ENCODE measurements at regions not wholly inside any gene's neighbourhood (a gene's known extent, or its start where the extent isn't known, plus 50 kb on each side); places are given as distances from the start of the nearest gene placed in this dataset.

GRCh38 chr14:44010071-44010470 lies 497.0 kb downstream of the FSCB start:
- no peak for DNase-seq
- H3K36me3 Mint-ChIP-seq = no peaks in the 10 kb centered on the region
- no peaks in the 10 kb centered on the region for H3K27me3 Mint-ChIP-seq
- peaks cover 14% of the 10 kb centered on the region for H3K9me3 Mint-ChIP-seq
- no peak overlapping the region for H3K4me3 Mint-ChIP-seq
- intact Hi-C loops (cut with micrococcal nuclease) = no loop called here
- ChIA-PET POLR2A (no interaction called here), CTCF (no interaction called here)
- H3K4me1 Mint-ChIP-seq (ENCODE audit: low read depth) = no peaks in the 10 kb centered on the region
- no peak overlapping the region for H3K27ac Mint-ChIP-seq

- intact Hi-C loops (cut with micrococcal nuclease) = no loop called here
- no peak overlapping the region for H3K27ac Mint-ChIP-seq
- no peaks in the 10 kb centered on the region for H3K4me1 Mint-ChIP-seq (ENCODE audit: low read depth)
- peaks cover 16% of the 10 kb centered on the region for H3K9me3 Mint-ChIP-seq
- H3K36me3 Mint-ChIP-seq = no peaks in the 10 kb centered on the region
- ChIA-PET POLR2A (no interaction called here), CTCF (no interaction called here)
- DNase-seq = no peak
- H3K4me3 Mint-ChIP-seq = no peak overlapping the region
- H3K27me3 Mint-ChIP-seq = no peaks in the 10 kb centered on the region
These were observed 497.4 kb downstream of the FSCB start for GRCh38 chr14:44009642-44010041.

DNA sequence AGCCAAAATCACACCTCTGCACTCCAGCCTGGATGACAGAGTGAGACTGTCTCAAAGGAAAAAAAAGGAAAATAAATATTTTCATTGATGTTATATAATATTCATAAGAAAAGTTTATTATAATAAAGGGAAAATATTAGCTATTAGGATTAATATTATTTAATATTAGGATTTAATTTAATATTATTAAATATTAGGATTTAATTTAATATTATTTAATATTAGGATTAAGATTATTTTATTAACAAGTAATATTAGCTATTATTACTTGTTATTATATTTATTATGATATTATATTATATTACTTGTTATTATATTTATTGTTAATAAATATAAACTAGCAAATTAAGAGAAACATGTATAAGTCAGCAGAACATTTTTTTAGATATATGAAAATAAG lies 518.1 kb downstream of the FSCB start:
- intact Hi-C loops (cut with micrococcal nuclease) = no loop called here
- Mint-ChIP-seq H3K36me3 (no peaks in the 10 kb centered on the region), H3K27ac (no peak overlapping the region), H3K4me1 (ENCODE audit: low read depth) (no peaks in the 10 kb centered on the region), H3K27me3 (no peaks in the 10 kb centered on the region), H3K9me3 (peaks cover 13% of the 10 kb centered on the region), H3K4me3 (no peak overlapping the region)
- CTCF ChIA-PET = no interaction called here
- DNase-seq = no peak
- POLR2A ChIA-PET = no interaction called here

DNA sequence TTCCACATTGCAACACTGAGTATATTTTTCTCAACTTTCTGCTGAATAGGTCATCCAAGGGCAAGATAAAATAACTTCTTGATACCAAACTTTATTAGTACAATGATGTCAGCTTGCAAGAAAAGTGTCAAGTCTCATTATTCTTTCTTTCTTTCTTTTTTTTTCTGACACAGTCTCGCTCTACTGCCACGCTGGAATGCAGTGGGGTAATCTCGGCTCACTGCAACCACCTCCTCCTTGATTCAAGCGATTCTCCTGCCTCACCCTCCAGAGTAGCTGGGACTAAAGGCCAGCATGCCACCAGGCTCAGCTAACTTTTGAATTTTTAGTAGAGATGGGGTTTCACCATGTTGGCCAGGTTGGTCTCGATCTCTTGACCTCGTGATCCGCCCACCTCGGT lies 523.4 kb downstream of the FSCB start:
- Mint-ChIP-seq H3K36me3 (no peaks in the 10 kb centered on the region), H3K27ac (no peak overlapping the region), H3K9me3 (peaks cover 6% of the 10 kb centered on the region), H3K4me3 (no peak overlapping the region), H3K4me1 (ENCODE audit: low read depth) (no peaks in the 10 kb centered on the region), H3K27me3 (no peaks in the 10 kb centered on the region)
- intact Hi-C loops (cut with micrococcal nuclease) = no loop called here
- POLR2A ChIA-PET = no interaction called here
- CTCF ChIA-PET = interaction anchor here (0.6 kb wide), 1 partner anchor 747 kb away, joined by 3 read pairs; no protein-coding TSS in a partner anchor
- no peak for DNase-seq

DNA sequence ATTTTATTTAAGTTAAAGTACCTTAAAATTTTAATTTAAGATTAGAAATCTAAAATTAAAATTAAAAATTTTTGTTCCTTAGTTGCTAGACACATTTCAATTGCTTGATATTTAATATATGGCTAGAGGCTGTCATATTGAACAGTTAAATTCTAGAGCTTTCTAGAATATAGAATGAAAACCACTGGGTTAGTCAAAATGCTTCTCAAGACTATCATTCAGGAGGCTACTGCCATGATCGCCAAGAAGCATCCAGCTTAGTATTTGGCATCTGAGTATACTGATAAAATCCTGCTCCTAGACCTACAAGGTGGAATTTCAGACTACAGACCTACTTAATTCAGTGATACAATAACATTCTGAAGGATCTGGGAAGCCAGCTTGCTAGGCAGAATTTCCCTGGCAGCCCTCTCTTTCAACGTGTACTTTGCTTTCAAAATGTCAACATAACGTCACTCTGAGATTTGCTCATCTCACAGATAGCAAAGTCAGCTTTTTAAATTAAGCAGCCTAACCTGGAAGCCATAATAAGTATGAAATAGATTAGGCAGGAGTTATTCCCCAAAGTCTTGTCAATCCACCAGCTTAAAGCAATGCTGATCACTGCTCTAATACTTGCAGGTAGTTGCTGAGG lies 525.8 kb downstream of the FSCB start:
- CTCF ChIA-PET = no interaction called here
- intact Hi-C loops (cut with micrococcal nuclease) = no loop called here
- Mint-ChIP-seq H3K27ac (no peak overlapping the region), H3K4me1 (ENCODE audit: low read depth) (no peaks in the 10 kb centered on the region), H3K36me3 (no peaks in the 10 kb centered on the region), H3K9me3 (peaks cover 6% of the 10 kb centered on the region), H3K4me3 (no peak overlapping the region), H3K27me3 (no peaks in the 10 kb centered on the region)
- DNase-seq = no peak
- POLR2A ChIA-PET = no interaction called here

- Mint-ChIP-seq H3K9me3 (peaks cover 14% of the 10 kb centered on the region), H3K4me1 (ENCODE audit: low read depth) (no peaks in the 10 kb centered on the region), H3K27ac (no peak overlapping the region), H3K27me3 (no peaks in the 10 kb centered on the region), H3K36me3 (no peaks in the 10 kb centered on the region), H3K4me3 (no peak overlapping the region)
- no peak for DNase-seq
- ChIA-PET POLR2A (no interaction called here), CTCF (no interaction called here)
- intact Hi-C loops (cut with micrococcal nuclease) = no loop called here
These were observed 550.3 kb downstream of the FSCB start for GRCh38 chr14:43956741-43957140.

- ChIA-PET CTCF (no interaction called here), POLR2A (no interaction called here)
- Mint-ChIP-seq H3K27ac (no peak overlapping the region), H3K4me1 (ENCODE audit: low read depth) (no peaks in the 10 kb centered on the region), H3K4me3 (no peak overlapping the region), H3K9me3 (peaks cover 3% of the 10 kb centered on the region), H3K27me3 (no peaks in the 10 kb centered on the region), H3K36me3 (no peaks in the 10 kb centered on the region)
- no peak for DNase-seq
- intact Hi-C loops (cut with micrococcal nuclease) = no loop called here
These were observed 557.7 kb downstream of the FSCB start for GRCh38 chr14:43949400-43949799.

DNA sequence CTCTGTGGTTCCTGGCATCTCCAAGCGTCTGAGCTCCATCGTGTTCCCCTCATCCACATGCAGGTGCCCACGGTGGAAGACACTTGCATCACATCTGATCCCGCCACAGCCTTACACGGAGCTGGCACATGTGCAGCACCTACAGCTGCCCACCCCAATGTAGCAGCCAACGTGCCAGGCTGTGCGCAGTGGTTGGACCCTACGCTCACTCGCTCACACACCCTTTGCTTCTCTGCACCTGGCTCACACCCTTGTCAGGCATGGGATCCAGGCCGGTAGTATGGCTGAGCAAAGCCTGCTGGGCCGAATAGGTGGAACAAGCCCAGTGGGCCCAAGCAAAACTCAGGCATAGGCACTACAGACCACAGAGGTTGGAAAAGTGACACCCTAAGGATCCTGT lies 567.2 kb downstream of the FSCB start:
- no peak for DNase-seq
- POLR2A ChIA-PET = no interaction called here
- CTCF ChIA-PET = interaction anchor here (0.5 kb wide), 1 partner anchor 23 kb away, joined by 3 read pairs; no protein-coding TSS in a partner anchor
- Mint-ChIP-seq H3K27ac (no peak overlapping the region), H3K4me3 (no peak overlapping the region), H3K4me1 (ENCODE audit: low read depth) (no peaks in the 10 kb centered on the region), H3K36me3 (no peaks in the 10 kb centered on the region), H3K27me3 (no peaks in the 10 kb centered on the region), H3K9me3 (peaks cover 18% of the 10 kb centered on the region)
- intact Hi-C loops (cut with micrococcal nuclease) = no loop called here

GRCh38 chr14:43938588-43939281 lies 568.3 kb downstream of the FSCB start:
- H3K27ac Mint-ChIP-seq = no peak overlapping the region
- ChIA-PET CTCF (no interaction called here), POLR2A (no interaction called here)
- peaks cover 18% of the 10 kb centered on the region for H3K9me3 Mint-ChIP-seq
- no peaks in the 10 kb centered on the region for H3K36me3 Mint-ChIP-seq
- no peak for DNase-seq
- H3K4me1 Mint-ChIP-seq (ENCODE audit: low read depth) = no peaks in the 10 kb centered on the region
- H3K4me3 Mint-ChIP-seq = no peak overlapping the region
- no peaks in the 10 kb centered on the region for H3K27me3 Mint-ChIP-seq
- intact Hi-C loops (cut with micrococcal nuclease) = no loop called here

GRCh38 chr14:43937001-43937400 lies 570.1 kb downstream of the FSCB start:
- no peak overlapping the region for H3K4me3 Mint-ChIP-seq
- H3K36me3 Mint-ChIP-seq = no peaks in the 10 kb centered on the region
- POLR2A ChIA-PET = no interaction called here
- peaks cover 22% of the 10 kb centered on the region for H3K9me3 Mint-ChIP-seq
- no peak overlapping the region for H3K27ac Mint-ChIP-seq
- intact Hi-C loops (cut with micrococcal nuclease) = no loop called here
- no peaks in the 10 kb centered on the region for H3K4me1 Mint-ChIP-seq (ENCODE audit: low read depth)
- CTCF ChIA-PET = no interaction called here
- DNase-seq = no peak
- H3K27me3 Mint-ChIP-seq = no peaks in the 10 kb centered on the region

DNA sequence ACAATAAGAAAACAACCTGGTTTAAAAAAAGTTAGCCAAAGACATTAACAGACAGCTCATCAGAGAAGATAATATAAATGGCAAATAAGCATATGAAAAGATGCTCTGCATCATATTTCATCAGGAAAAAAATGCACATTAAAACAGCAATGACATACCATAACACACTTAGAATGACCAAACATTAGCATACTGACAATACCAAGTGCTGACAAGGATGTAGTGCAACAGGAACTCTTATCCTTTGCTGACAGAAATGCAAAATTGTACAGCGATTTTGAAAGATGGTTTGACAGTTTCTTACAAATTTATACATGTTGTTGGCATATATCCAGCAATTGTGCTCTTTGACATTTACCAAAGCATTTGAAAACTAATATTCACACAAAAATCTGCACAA lies 573.0 kb downstream of the FSCB start:
- ChIA-PET CTCF (no interaction called here), POLR2A (no interaction called here)
- H3K27ac Mint-ChIP-seq = no peak overlapping the region
- DNase-seq = no peak
- H3K9me3 Mint-ChIP-seq = peaks cover 19% of the 10 kb centered on the region
- intact Hi-C loops (cut with micrococcal nuclease) = no loop called here
- no peaks in the 10 kb centered on the region for H3K4me1 Mint-ChIP-seq (ENCODE audit: low read depth)
- no peak overlapping the region for H3K4me3 Mint-ChIP-seq
- no peaks in the 10 kb centered on the region for H3K27me3 Mint-ChIP-seq
- H3K36me3 Mint-ChIP-seq = no peaks in the 10 kb centered on the region

DNA sequence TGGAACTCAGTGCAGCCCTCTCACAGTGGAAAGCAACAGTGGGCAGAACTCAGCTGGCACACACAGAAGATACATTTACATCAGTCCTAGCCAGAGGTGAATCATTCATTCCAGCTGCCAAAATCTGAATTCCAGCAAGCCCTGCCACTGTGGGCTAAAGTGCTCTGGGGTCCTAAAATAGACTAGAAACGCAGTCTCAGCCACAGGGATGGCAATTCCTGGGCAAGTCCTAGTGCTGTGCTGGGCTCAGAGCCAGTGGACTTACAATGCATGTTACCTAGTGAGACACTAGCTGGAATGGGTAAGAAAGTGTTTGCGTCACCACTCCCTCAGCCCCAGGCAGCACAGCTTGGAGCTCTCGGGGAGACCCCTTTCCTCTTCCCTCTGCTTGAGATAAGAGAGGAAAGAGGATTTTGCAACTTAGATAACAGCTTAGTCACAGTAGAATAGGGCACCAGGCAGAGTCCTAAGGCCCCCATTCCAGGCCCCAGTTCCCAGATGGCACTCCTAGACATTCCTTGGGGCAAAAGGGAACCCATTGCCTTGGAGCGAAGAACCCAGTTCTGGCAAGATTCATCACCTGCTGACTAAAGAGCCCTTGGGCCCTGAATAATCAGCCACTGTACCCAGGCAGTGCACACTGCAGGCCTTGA lies 592.9 kb downstream of the FSCB start:
- intact Hi-C loops (cut with micrococcal nuclease) = no loop called here
- no peak for DNase-seq
- H3K4me3 Mint-ChIP-seq = no peak overlapping the region
- no peak overlapping the region for H3K27ac Mint-ChIP-seq
- no peaks in the 10 kb centered on the region for H3K36me3 Mint-ChIP-seq
- POLR2A ChIA-PET = no interaction called here
- CTCF ChIA-PET = no interaction called here
- H3K27me3 Mint-ChIP-seq = no peaks in the 10 kb centered on the region
- peaks cover 10% of the 10 kb centered on the region for H3K9me3 Mint-ChIP-seq
- H3K4me1 Mint-ChIP-seq (ENCODE audit: low read depth) = no peaks in the 10 kb centered on the region

DNA sequence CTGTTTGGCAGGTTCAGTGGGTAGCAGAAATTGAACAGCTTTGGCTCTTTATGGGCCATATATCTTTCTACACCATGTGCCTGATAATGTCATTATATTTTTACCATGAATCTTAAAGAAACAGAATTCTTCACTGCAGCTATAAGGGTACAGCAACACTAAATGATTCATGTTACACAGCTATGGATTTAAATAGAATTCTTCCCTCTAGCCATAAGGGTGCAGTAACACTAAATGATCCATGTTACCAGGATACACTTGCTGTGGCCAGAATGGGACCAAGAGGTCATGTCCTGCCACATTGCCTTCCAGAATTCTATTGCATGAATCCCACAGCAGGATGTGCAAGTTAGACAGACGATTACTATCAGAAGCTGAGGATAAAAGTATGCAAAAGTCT lies 603.9 kb downstream of the FSCB start:
- intact Hi-C loops (cut with micrococcal nuclease) = no loop called here
- DNase-seq = no peak

More for the DNA sequence above, 603.9 kb downstream of the FSCB start:
- ChIA-PET POLR2A (no interaction called here), CTCF (no interaction called here)
- H3K9me3 Mint-ChIP-seq = peaks cover 3% of the 10 kb centered on the region
- no peaks in the 10 kb centered on the region for H3K4me1 Mint-ChIP-seq (ENCODE audit: low read depth)
- no peak overlapping the region for H3K27ac Mint-ChIP-seq
- no peaks in the 10 kb centered on the region for H3K27me3 Mint-ChIP-seq
- no peak overlapping the region for H3K4me3 Mint-ChIP-seq
- H3K36me3 Mint-ChIP-seq = no peaks in the 10 kb centered on the region

Measured in activated CD4-positive, alpha-beta memory T cell treated with anti-CD3 and anti-CD28 coated beads for 36 hours (primary cell).